ENCODE measurements at regions not wholly inside any gene's neighbourhood (a gene's known extent, or its start where the extent isn't known, plus 50 kb on each side); places are given as distances from the start of the nearest gene placed in this dataset.

GRCh38 chr13:76378767-76379166 lies 507.4 kb downstream of the KCTD12 start:
- Mint-ChIP-seq H3K4me3 (no peak overlapping the region), H3K4me1 (ENCODE audit: low read depth) (no peaks in the 10 kb centered on the region), H3K27me3 (no peaks in the 10 kb centered on the region), H3K27ac (no peak overlapping the region), H3K9me3 (no peaks in the 10 kb centered on the region), H3K36me3 (ENCODE audit: low read depth) (no peaks in the 10 kb centered on the region)
- no peak for TF ChIP-seq CTCF (IDR thresholded peaks at IDR 0.05)
- no peak for ATAC-seq
- DNase-seq: no peak
- CTCF ChIA-PET: no interaction called here
- POLR2A ChIA-PET: no interaction called here
- intact Hi-C loops (cut with micrococcal nuclease): no loop called here

GRCh38 chr13:76363682-76364289 lies 522.4 kb downstream of the KCTD12 start:
- intact Hi-C loops (cut with micrococcal nuclease): no loop called here
- ChIA-PET POLR2A (no interaction called here), CTCF (no interaction called here)
- no peaks in the 10 kb centered on the region for H3K9me3 Mint-ChIP-seq
- DNase-seq: no peak
- no peaks in the 10 kb centered on the region for H3K4me1 Mint-ChIP-seq (ENCODE audit: low read depth)
- H3K27me3 Mint-ChIP-seq: no peaks in the 10 kb centered on the region
- H3K27ac Mint-ChIP-seq: no peak overlapping the region
- no peaks in the 10 kb centered on the region for H3K36me3 Mint-ChIP-seq (ENCODE audit: low read depth)
- ATAC-seq: no peak
- no peak for TF ChIP-seq CTCF (IDR thresholded peaks at IDR 0.05)
- H3K4me3 Mint-ChIP-seq: no peak overlapping the region

GRCh38 chr13:76361868-76362267 lies 524.3 kb downstream of the KCTD12 start:
- no peaks in the 10 kb centered on the region for H3K36me3 Mint-ChIP-seq (ENCODE audit: low read depth)
- no peak overlapping the region for H3K4me3 Mint-ChIP-seq
- H3K9me3 Mint-ChIP-seq: no peaks in the 10 kb centered on the region
- H3K27ac Mint-ChIP-seq: no peak overlapping the region
- no peaks in the 10 kb centered on the region for H3K4me1 Mint-ChIP-seq (ENCODE audit: low read depth)
- DNase-seq (no peak), ATAC-seq (no peak)
- POLR2A ChIA-PET: no interaction called here
- no peaks in the 10 kb centered on the region for H3K27me3 Mint-ChIP-seq
- CTCF ChIA-PET: no interaction called here
- intact Hi-C loops (cut with micrococcal nuclease): no loop called here
- no peak for TF ChIP-seq CTCF (IDR thresholded peaks at IDR 0.05)

GRCh38 chr13:76351541-76352229 lies 534.5 kb downstream of the KCTD12 start:
- intact Hi-C loops (cut with micrococcal nuclease): no loop called here
- H3K36me3 Mint-ChIP-seq (ENCODE audit: low read depth): no peaks in the 10 kb centered on the region
- ChIA-PET CTCF (no interaction called here), POLR2A (no interaction called here)
- no peak for TF ChIP-seq CTCF (IDR thresholded peaks at IDR 0.05)
- no peaks in the 10 kb centered on the region for H3K27me3 Mint-ChIP-seq
- no peaks in the 10 kb centered on the region for H3K9me3 Mint-ChIP-seq
- DNase-seq (no peak), ATAC-seq (no peak)
- H3K4me1 Mint-ChIP-seq (ENCODE audit: low read depth): no peaks in the 10 kb centered on the region
- H3K27ac Mint-ChIP-seq: no peak overlapping the region
- H3K4me3 Mint-ChIP-seq: no peak overlapping the region

- TF ChIP-seq CTCF (IDR thresholded peaks at IDR 0.05): no peak
- ATAC-seq (no peak), DNase-seq (no peak)
- H3K36me3 Mint-ChIP-seq (ENCODE audit: low read depth): no peaks in the 10 kb centered on the region
- H3K4me1 Mint-ChIP-seq (ENCODE audit: low read depth): no peaks in the 10 kb centered on the region
- CTCF ChIA-PET: no interaction called here
- no peaks in the 10 kb centered on the region for H3K27me3 Mint-ChIP-seq
- H3K4me3 Mint-ChIP-seq: no peak overlapping the region
- H3K27ac Mint-ChIP-seq: no peak overlapping the region
- no peaks in the 10 kb centered on the region for H3K9me3 Mint-ChIP-seq
- intact Hi-C loops (cut with micrococcal nuclease): no loop called here
- POLR2A ChIA-PET: no interaction called here
These were observed 535.8 kb downstream of the KCTD12 start for GRCh38 chr13:76350399-76350798.
